NOMO-1 treated with dmso at 0.1 percent for 144 hours (cell line): ENCODE measurements at regions not wholly inside any gene's neighbourhood (a gene's known extent, or its start where the extent isn't known, plus 50 kb on each side); places are given as distances from the start of the nearest gene placed in this dataset.
"Not testable (repeated sequence)": the region's sequence is repeated elsewhere in the genome, so short reads cannot be mapped to it uniquely, and the experiment has no call there.

Experiments
- DNase-seq: peaks from one replicate; lab custom pipeline; 2025; ENCODE audit not compliant: unreplicated experiment; lab: John Stamatoyannopoulos, UW

DNA sequence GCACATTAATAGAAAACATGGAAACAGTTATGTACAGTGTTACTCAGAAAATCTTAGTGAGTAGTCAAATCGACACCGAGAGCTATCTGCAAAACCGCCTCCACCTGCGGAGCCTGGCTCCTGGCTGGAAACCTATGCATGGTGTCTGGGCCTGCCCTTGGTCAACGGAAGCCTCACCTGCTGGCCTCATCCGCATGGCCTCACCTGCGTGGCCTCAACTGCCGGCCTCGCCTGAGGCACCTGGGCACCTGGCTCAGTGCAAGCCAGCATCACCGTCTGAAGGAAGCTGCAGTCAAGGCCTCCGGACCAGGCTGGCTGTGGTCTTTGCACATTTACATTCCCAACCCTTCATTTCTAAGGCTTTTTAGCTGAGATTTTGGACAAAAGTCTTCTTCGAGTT is 352.1 kb downstream of the POM121L12 start:
- no peak for DNase-seq

DNA sequence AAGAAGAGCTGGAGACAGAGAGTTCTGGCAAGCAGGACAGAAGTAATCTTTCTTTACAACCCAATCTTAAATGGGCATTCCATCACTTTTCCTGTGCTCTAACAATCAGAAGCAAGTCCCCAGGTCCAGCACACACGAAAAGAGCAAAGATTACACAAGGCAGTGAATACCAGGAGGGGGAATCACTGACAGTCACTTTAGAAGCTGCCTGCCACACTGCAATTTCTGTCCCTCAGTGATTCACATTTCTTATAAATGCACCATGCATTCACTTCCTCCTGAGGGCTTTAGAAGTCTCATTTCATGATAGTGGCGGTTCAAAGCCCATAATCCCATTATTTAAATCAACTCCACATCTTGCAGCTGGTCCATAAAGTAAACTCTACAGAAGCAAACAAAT is 362.5 kb downstream of the POM121L12 start:
- no peak for DNase-seq

GRCh38 chr7:53398566-53398965 is 363.1 kb downstream of the POM121L12 start:
- DNase-seq: no peak

DNA sequence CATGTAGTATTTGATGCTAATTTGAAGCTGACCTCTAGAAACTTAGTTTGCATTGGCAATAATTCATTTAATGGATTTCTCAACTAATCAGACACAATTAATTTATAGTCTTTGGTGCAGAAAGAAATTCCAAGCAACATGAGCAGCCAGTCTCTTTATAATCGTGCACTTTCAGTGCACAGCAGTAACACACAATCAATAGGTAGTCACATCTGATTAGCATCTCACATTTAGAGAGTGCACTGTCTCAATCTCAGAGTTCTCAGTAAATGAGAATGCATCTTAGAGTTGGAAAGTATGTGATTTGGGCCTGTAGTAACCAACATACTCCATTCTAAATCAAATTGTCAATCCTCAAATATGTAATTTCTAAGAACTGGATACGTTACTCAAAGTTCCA is 377.6 kb downstream of the POM121L12 start:
- DNase-seq: no peak

DNA sequence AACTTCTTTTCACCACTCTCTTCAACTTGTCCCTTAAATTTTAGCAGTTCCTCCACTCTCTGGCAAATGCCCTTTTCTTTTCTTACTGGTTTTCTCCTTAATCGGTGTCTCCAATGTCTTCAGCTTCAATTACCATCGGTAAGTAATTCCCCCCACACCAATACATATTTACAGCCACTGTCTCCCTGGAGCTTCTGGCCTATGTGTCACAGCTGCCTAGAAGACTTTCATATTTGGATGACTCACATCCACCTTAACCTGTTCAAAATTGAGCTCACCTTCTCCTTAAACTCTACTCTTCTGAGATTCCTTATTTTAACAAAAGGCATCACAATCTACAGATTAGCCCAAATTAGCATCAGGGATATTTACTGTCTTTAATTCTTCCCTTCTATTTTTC is 380.4 kb downstream of the POM121L12 start:
- DNase-seq: no peak

DNA sequence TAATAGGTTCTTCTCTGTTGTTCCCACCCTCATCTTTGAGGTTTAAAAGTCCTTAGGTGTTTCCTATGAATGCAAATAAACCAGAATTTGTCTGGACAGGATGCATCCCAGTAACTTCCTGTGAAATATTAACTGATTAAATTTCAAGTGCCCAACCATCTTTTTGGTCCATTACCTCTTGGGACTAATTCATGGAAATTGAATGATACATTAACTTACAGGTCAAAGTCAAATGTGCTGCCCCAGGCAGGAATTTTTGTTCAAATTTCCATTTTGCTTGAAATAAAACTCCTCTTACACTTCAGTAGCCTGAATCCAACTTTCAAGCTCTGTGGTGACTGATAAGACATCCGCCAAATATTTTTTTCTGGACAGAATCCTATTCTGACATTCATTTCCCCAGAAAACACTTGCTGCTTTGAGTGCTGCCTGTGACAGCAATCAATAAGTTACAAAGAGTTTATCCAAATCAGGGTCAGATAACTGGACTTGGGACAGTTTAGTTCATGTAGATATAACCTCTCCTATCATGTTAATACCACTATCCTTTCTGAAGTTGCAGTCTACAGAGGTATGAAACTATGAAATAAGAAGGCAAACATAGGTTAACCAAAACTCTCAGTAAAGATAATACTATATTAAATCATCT is 383.5 kb downstream of the POM121L12 start:
- no peak for DNase-seq

- DNase-seq: no peak
Measured at GRCh38 chr7:53420550-53420949, 385.1 kb downstream of the POM121L12 start.

DNA sequence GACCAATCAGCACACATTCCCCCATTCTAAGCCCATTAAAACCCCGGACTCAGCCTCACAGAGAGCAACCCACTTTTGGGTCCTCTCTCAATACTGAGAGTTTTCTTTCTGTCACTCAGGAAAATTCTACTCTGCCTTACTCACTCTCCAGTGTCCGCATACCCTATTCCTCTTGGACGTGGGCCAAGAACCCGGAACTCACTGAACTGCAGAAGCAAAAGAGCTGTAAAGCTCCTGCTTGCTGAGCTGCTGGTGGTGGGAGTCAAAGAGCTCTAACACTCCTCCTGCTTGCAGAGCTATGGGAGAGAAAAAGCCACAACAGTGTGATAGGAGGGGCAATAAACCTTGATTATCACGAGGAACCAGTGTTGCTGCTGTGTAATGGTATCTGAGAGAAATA is 386.9 kb downstream of the POM121L12 start:
- no peak for DNase-seq

DNA sequence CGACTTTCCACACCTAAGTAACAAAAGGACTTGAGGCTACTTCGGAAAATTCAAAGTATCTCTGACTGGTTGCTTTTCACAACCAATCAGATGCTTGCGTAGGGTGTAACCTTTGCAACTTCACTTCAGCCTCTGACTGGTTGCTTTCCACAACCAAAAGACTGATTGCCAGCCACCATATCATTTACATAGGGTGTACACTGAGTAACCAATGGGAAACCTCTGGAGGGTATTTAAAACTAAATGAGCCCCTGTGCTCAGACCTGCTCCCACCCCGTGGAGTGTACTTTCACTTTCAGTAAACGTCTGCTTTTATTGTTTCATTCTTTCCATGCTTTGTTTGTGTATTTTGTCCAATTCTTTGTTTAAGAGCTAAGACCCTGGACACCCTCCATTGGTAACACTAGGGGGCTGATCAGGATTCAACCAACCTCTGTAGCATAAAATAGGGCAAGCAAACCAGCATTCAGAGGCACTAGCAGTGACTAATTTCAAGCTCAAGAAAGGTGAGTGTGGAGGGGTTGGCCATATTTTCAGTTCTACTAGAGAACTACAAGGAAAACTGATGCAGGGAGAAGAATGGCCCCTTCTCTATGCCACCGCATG is 390.8 kb downstream of the POM121L12 start:
- no peak for DNase-seq

- no peak for DNase-seq
Measured at GRCh38 chr7:53428045-53428444, 392.6 kb downstream of the POM121L12 start.

DNA sequence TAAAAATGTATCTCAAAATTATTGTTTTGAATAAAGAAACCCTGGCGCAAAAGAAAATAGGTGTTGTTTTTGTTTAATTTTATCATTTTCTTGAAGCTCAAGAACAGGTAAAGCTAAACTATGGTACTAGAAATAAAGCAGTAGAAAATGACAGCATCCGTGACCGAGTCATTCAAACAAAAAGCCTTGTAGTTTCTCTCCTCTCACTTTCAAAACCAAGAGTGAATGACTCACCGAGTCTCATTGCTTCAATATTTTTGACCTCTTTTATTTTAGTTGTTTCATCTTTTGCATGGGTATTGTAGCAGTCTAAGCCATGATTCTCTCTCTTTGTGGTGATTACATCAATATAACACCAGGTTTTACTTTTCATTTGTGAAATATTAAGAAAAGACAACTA is 396.5 kb downstream of the POM121L12 start:
- no peak for DNase-seq

DNA sequence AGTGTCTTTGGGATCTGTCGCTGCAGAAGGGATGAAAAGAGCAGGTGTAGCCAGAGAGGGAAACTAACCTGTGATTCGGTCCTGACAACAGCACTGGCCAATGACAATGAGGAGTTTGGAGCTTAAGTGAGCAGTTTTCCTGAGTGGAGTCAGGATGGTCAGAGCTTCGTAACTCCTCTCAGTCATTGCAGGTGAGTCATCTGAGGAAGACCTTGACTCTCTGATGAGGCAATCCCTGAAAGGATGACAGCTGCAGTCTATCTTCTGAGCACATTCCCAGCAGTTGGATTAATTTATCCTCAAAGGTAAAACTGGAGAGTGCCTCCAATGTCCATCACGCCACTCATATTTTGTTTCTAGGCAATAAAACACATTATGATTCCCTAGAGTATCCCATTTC is 401.9 kb downstream of the POM121L12 start:
- no peak for DNase-seq

DNA sequence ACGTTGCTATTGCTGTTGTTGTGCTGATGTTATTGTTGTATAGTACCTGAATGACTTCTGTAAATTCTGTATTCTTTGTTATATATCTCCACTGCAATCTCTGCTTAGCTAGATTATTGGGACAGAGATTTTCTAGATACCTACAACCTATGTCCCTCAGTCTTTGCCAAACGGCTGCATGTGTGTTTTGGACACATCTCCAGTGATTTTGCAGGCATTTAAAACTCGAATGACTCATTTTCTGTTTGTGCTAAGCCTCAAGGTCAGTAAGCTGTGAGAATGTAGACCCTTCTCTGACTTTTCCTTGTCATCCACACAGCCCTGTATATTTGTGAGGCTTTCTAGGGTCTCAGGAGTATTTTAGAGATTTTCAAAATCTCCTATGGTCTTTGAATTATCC is 410.7 kb downstream of the POM121L12 start:
- DNase-seq: no peak

GRCh38 chr7:53458636-53459035 is 423.2 kb downstream of the POM121L12 start:
- DNase-seq: no peak

- no peak for DNase-seq
Measured at GRCh38 chr7:53466371-53466770, 430.9 kb downstream of the POM121L12 start.

- DNase-seq: no peak
Measured at GRCh38 chr7:53470336-53470970, 435.0 kb downstream of the POM121L12 start.

GRCh38 chr7:53473371-53473770 is 437.9 kb downstream of the POM121L12 start:
- no peak for DNase-seq

- DNase-seq: no peak
Measured at GRCh38 chr7:53475776-53476175, 440.3 kb downstream of the POM121L12 start.

GRCh38 chr7:53476566-53476965 is 441.1 kb downstream of the POM121L12 start:
- no peak for DNase-seq

- no peak for DNase-seq
Measured at GRCh38 chr7:53485354-53485753, 449.9 kb downstream of the POM121L12 start.

GRCh38 chr7:53491051-53491450 is 455.6 kb downstream of the POM121L12 start:
- no peak for DNase-seq

- not testable (repeated sequence) for DNase-seq
Measured at GRCh38 chr7:53495181-53495580, 459.7 kb downstream of the POM121L12 start.

DNA sequence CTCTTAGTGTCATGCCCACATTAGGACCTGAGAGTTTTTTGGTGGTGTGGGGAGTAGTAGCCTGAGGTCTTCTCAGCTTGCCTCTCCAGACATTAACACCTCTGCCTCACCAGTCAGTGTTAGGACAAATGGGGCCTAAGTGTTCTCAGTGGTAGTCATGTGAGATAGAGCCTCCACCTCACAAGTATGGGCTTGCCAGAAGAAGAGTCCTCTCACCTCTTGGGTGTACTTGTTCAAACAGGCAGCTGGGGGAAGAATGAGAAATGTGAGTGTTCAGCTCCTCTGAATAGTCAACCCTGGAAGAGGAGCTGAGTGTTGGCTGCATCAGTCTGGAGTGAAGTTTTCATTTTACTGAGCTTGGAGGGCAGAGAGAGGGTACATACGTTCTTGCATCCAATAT is 464.6 kb downstream of the POM121L12 start:
- DNase-seq: no peak
